Naive thymus-derived CD8-positive, alpha-beta T cell (primary cell): ENCODE measurements at regions not wholly inside any gene's neighbourhood (a gene's known extent, or its start where the extent isn't known, plus 50 kb on each side); places are given as distances from the start of the nearest gene placed in this dataset.

Experiments
- ATAC-seq, 2 donors: fragments of 150-1000 bp; cut with Tn5 transposase in 1 of 2; sonication (Bioruptor Pico), chemical (Tn5 transposase) in 1 of 2; 1 replicate in 1 of 2; 2 replicates in 1 of 2; pipeline ENCODE4 v1.10.0; 2021; ENCODE audit warnings: mild to moderate bottlenecking in 2 of 2, moderate library complexity in 2 of 2
- POLR2A ChIA-PET: fragments of 350-600 bp; sonication (Branson Sonifier 250); formaldehyde crosslinking; loops from one replicate; lab custom pipeline; 2021; ENCODE audit warnings: antibody characterized with exemption; lab: Charles Lee
- DNase-seq, 10 donors: peaks; one replicate each; pipeline versions ENCODE4 v3.0.0 to v3.0.0-alpha.2; 2020 to 2022
- H3K27ac Mint-ChIP-seq, 10 donors: one replicate each; pipeline ENCODE4 v1.8.0; 2020 to 2022; ENCODE audit warnings: mild to moderate bottlenecking in 10 of 10, mixed read lengths in 10 of 10, moderate library complexity in 4 of 10, inconsistent platforms in 1 of 10
- H3K27me3 Mint-ChIP-seq, 5 donors: one replicate each; pipeline ENCODE4 v1.8.0; 2021 to 2022; ENCODE audit warnings: mixed read lengths in 5 of 5
- H3K36me3 Mint-ChIP-seq, 3 donors: one replicate each; pipeline ENCODE4 v1.8.0; 2020 to 2022; ENCODE audit warnings: mixed read lengths in 3 of 3, mild to moderate bottlenecking in 2 of 3, inconsistent platforms in 1 of 3
- H3K4me1 Mint-ChIP-seq, 4 donors: one replicate each; pipeline ENCODE4 v1.8.0; 2021 to 2022; ENCODE audit warnings: mixed read lengths in 4 of 4
- H3K4me3 Mint-ChIP-seq, 10 donors: one replicate each; pipeline ENCODE4 v1.8.0; 2020 to 2022; ENCODE audit warnings: mild to moderate bottlenecking in 10 of 10, mixed read lengths in 10 of 10, moderate library complexity in 6 of 10, inconsistent platforms in 1 of 10
- H3K9me3 Mint-ChIP-seq, 9 donors: one replicate each; pipeline ENCODE4 v1.8.0; 2020 to 2022; ENCODE audit warnings: mixed read lengths in 9 of 9, mild to moderate bottlenecking in 3 of 9, inconsistent platforms in 1 of 9, moderate library complexity in 1 of 9

GRCh38 chr18:57294547-57294946 is 57.8 kb upstream of the ST8SIA3 start:
- Mint-ChIP-seq H3K27ac (no peak overlapping the region), H3K4me1 (no peaks in the 10 kb centered on the region), H3K9me3 (peaks cover 0 to 10% (median 0%) of the 10 kb centered on the region in 9 donors), H3K36me3 (peaks cover 0 to under 1% (median 0%) of the 10 kb centered on the region in 3 donors), H3K27me3 (peaks cover 7 to 40% (median 16%) of the 10 kb centered on the region in 5 donors), H3K4me3 (no peak overlapping the region)
- ATAC-seq (no peak), DNase-seq (no peak)
- POLR2A ChIA-PET = no interaction called here

- no peak overlapping the region for H3K27ac Mint-ChIP-seq
- POLR2A ChIA-PET = no interaction called here
- no peaks in the 10 kb centered on the region for H3K4me1 Mint-ChIP-seq
- H3K27me3 Mint-ChIP-seq = peaks cover 8 to 50% (median 17%) of the 10 kb centered on the region in 5 donors
- H3K36me3 Mint-ChIP-seq = no peaks in the 10 kb centered on the region
- no peaks in the 10 kb centered on the region for H3K9me3 Mint-ChIP-seq
- DNase-seq = no peak
- H3K4me3 Mint-ChIP-seq = no peak overlapping the region
- no peak for ATAC-seq
Measured at GRCh38 chr18:57296336-57296735, 56.0 kb upstream of the ST8SIA3 start.

- POLR2A ChIA-PET = no interaction called here
- no peak for DNase-seq
- Mint-ChIP-seq H3K27me3 (peaks cover 8 to 59% (median 23%) of the 10 kb centered on the region in 5 donors), H3K9me3 (no peaks in the 10 kb centered on the region), H3K4me1 (no peaks in the 10 kb centered on the region), H3K4me3 (no peak overlapping the region), H3K36me3 (no peaks in the 10 kb centered on the region), H3K27ac (no peak overlapping the region)
- ATAC-seq = no peak
Measured at GRCh38 chr18:57297306-57297705, 55.1 kb upstream of the ST8SIA3 start.

- no peak overlapping the region for H3K4me3 Mint-ChIP-seq
- DNase-seq = no peak
- no peak overlapping the region for H3K27ac Mint-ChIP-seq
- peaks cover 0 to 3% (median 0%) of the 10 kb centered on the region in 9 donors for H3K9me3 Mint-ChIP-seq
- no peaks in the 10 kb centered on the region for H3K36me3 Mint-ChIP-seq
- no peak for ATAC-seq
- POLR2A ChIA-PET = no interaction called here
- no peaks in the 10 kb centered on the region for H3K4me1 Mint-ChIP-seq
- H3K27me3 Mint-ChIP-seq = peaks cover 8 to 56% (median 24%) of the 10 kb centered on the region in 5 donors
Measured at GRCh38 chr18:57299931-57300330, 52.4 kb upstream of the ST8SIA3 start.

GRCh38 chr18:57301573-57302559 is 50.5 kb upstream of the ST8SIA3 start:
- no peaks in the 10 kb centered on the region for H3K36me3 Mint-ChIP-seq
- no peak overlapping the region for H3K27ac Mint-ChIP-seq
- POLR2A ChIA-PET = no interaction called here
- no peaks in the 10 kb centered on the region for H3K4me1 Mint-ChIP-seq
- no peak for ATAC-seq
- DNase-seq = no peak
- peaks cover 0 to 3% (median 0%) of the 10 kb centered on the region in 9 donors for H3K9me3 Mint-ChIP-seq
- H3K27me3 Mint-ChIP-seq = peaks cover 8 to 44% (median 25%) of the 10 kb centered on the region in 5 donors
- H3K4me3 Mint-ChIP-seq = no peak overlapping the region
